Tibial nerve (tissue), 4 donors: ENCODE measurements at regions not wholly inside any gene's neighbourhood (a gene's known extent, or its start where the extent isn't known, plus 50 kb on each side); places are given as distances from the start of the nearest gene placed in this dataset.

Source experiments
- CTCF ChIP-seq, 5 experiments: fragments of 200-600 bp in 3 of 5; fragments of 450-650 bp in 2 of 5; sonication (generic) in 3 of 5; IDR thresholded peaks; one replicate each; pipeline ENCODE4 v1.5.1; 2016 to 2019; ENCODE audit warnings: antibody characterized with exemption in 5 of 5, mild to moderate bottlenecking in 3 of 5, moderate library complexity in 2 of 5
- EP300 ChIP-seq, 2 donors: sonication (generic); formaldehyde crosslinking; IDR thresholded peaks; one replicate each; pipeline ENCODE4 v1.6.1; 2017; ENCODE audit warnings: antibody characterized with exemption in 2 of 2, mild to moderate bottlenecking in 1 of 2

DNA sequence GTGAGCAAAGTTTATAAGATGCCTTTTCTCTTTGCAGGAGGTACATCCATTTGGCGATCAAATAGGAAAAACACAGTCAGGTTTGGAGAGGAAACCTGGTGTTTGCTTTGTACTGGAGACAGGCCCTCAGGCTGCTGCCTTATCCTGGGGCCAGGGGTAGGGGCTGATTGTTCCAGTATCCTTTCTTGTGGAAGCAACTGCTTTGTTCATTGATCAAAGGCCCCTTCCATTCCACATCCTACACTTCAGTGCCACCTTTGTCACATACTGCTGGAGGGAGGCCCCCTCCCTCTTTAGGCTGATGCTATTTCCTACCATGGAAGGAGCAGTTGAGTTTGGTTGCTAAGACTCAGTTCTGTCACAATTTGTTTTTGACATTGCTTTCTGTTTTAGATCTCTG lies 778.1 kb downstream of the TLR4 start:
- TF ChIP-seq CTCF (IDR thresholded peaks at IDR 0.05) (no peak), EP300 (IDR thresholded peaks at IDR 0.05) (no peak)
